GM12801 (cell line): ENCODE measurements at regions not wholly inside any gene's neighbourhood (a gene's known extent, or its start where the extent isn't known, plus 50 kb on each side); places are given as distances from the start of the nearest gene placed in this dataset.

Experiments used
- CTCF ChIP-seq: IDR thresholded peaks from one replicate; pipeline ENCODE4 v1.5.1; 2011; ENCODE audit warnings: control low read depth; ENCODE audit not compliant: insufficient read length; ENCODE audit errors: extremely low read depth

GRCh38 chr4:180394730-180395129 lies 1848.5 kb upstream of the TENM3 start:
- TF ChIP-seq CTCF, result no peak

GRCh38 chr4:180398564-180398963 lies 1844.6 kb upstream of the TENM3 start:
- TF ChIP-seq CTCF, result no peak

- TF ChIP-seq CTCF, result no peak
These were observed 1835.8 kb upstream of the TENM3 start for GRCh38 chr4:180407275-180407885.

- TF ChIP-seq CTCF, result no peak
These were observed 1824.2 kb upstream of the TENM3 start for GRCh38 chr4:180418819-180419531.

- no peak for TF ChIP-seq CTCF
These were observed 1820.1 kb upstream of the TENM3 start for GRCh38 chr4:180422989-180423711.

GRCh38 chr4:180423712-180424057 lies 1819.5 kb upstream of the TENM3 start:
- TF ChIP-seq CTCF, result no peak

- TF ChIP-seq CTCF, result no peak
These were observed 1816.3 kb upstream of the TENM3 start for GRCh38 chr4:180426938-180427337.
